K562 (cell line): ENCODE measurements at regions not wholly inside any gene's neighbourhood (a gene's known extent, or its start where the extent isn't known, plus 50 kb on each side); places are given as distances from the start of the nearest gene placed in this dataset.

Experiments
- ARID1B ChIP-seq: fragments of 450-650 bp; IDR thresholded peaks from 2 replicates; pipeline ENCODE4 v1.6.1; 2016; ENCODE audit warnings: antibody characterized with exemption, mild to moderate bottlenecking, inconsistent platforms
- ATF7 ChIP-seq: fragments of 450-650 bp; IDR thresholded peaks from 2 replicates; pipeline ENCODE4 v1.7.1; 2014; ENCODE audit warnings: mild to moderate bottlenecking, moderate library complexity
- BRCA1 ChIP-seq, 2 experiments: fragments of 450-650 bp in 1 of 2; sonication (generic) in 1 of 2; formaldehyde crosslinking in 1 of 2; IDR thresholded peaks; 2 replicates each; pipeline versions ENCODE4 v1.5.0 to v1.6.1; 2017 to 2020; ENCODE audit warnings: mild to moderate bottlenecking in 1 of 2, missing genetic modification reagents in 1 of 2
- CEBPB ChIP-seq: fragments of 450-650 bp; IDR thresholded peaks from 2 replicates; pipeline ENCODE4 v1.6.1; 2016; ENCODE audit warnings: missing genetic modification characterization, missing compliant biosample characterization
- CREM ChIP-seq: IDR thresholded peaks from 2 replicates; pipeline ENCODE4 v1.6.1; 2014; ENCODE audit warnings: antibody characterized with exemption, low read depth
- HNRNPH1 ChIP-seq: fragments of 200-400 bp; formaldehyde crosslinking; optimal IDR thresholded peaks from 2 replicates; pipeline ENCODE3; 2017; ENCODE audit warnings: low read depth, mild to moderate bottlenecking, low read length, moderate library complexity
- MXI1 ChIP-seq: IDR thresholded peaks from 2 replicates; pipeline ENCODE4 v1.6.1; 2011; ENCODE audit warnings: low read depth, mild to moderate bottlenecking, improper control_type of control experiment, low read length
- NFE2 ChIP-seq: IDR thresholded peaks from 2 replicates; pipeline ENCODE4 v1.6.1; 2014; ENCODE audit warnings: antibody characterized with exemption, low read depth
- PYGO2 ChIP-seq: fragments of 450-650 bp; IDR thresholded peaks from 2 replicates; pipeline ENCODE4 v1.6.1; 2016; ENCODE audit warnings: mild to moderate bottlenecking, missing genetic modification characterization, moderate library complexity, missing compliant biosample characterization
- RAD21 ChIP-seq, 2 experiments: fragments of 250-450 bp in 1 of 2; fragments of 450-650 bp in 1 of 2; sonication (Bioruptor Pico) in 1 of 2; formaldehyde crosslinking in 1 of 2; IDR thresholded peaks in 1 of 2; conservative IDR thresholded peaks in 1 of 2; 2 replicates each; pipeline versions ENCODE4 v1.4.0 to v1.8.0; 2020 to 2022; ENCODE audit warnings: mild to moderate bottlenecking in 2 of 2, moderate library complexity in 1 of 2
- SPI1 ChIP-seq: IDR thresholded peaks from 2 replicates; pipeline ENCODE4 v1.6.1; 2011; ENCODE audit warnings: low read depth, low read length, control low read depth, borderline replicate concordance
- TAF9B ChIP-seq: fragments of 450-650 bp; IDR thresholded peaks from 2 replicates; pipeline ENCODE4 v1.6.1; 2018; ENCODE audit warnings: mild to moderate bottlenecking; ENCODE audit not compliant: partially characterized antibody
- ZEB2 ChIP-seq: fragments of 450-650 bp; IDR thresholded peaks from 2 replicates; pipeline ENCODE4 v1.6.1; 2016
- ZFPM2 ChIP-seq: fragments of 250-450 bp; sonication (Bioruptor Pico); IDR thresholded peaks from 2 replicates; pipeline ENCODE4 v1.5.1; 2022; ENCODE audit warnings: mild to moderate bottlenecking
- ZNF316 ChIP-seq: fragments of 450-650 bp; IDR thresholded peaks from 2 replicates; pipeline ENCODE4 v1.6.1; 2016
- TF ChIP-seq, protein P1 (sequence below): sonication (generic); formaldehyde crosslinking; IDR thresholded peaks from 2 replicates; pipeline ENCODE4 v1.8.0; 2023; ENCODE audit warnings: mild to moderate bottlenecking, missing genetic modification reagents
- TF ChIP-seq, protein P2 (sequence below), 2 experiments: IDR thresholded peaks in 1 of 2; conservative IDR thresholded peaks in 1 of 2; 2 replicates each; pipeline ENCODE4 v1.6.1; 2016; ENCODE audit warnings: low read depth in 2 of 2, mild to moderate bottlenecking in 1 of 2, missing compliant biosample characterization in 1 of 2, missing genetic modification characterization in 1 of 2, moderate library complexity in 1 of 2
- TF ChIP-seq, protein P3 (sequence below): IDR thresholded peaks from 2 replicates; pipeline ENCODE4 v1.6.1; 2014; ENCODE audit warnings: antibody characterized with exemption
- TF ChIP-seq, protein P4 (sequence below), 2 experiments: fragments of 450-650 bp in 1 of 2; sonication (generic) in 1 of 2; formaldehyde crosslinking in 1 of 2; IDR thresholded peaks in 1 of 2; conservative IDR thresholded peaks in 1 of 2; 2 replicates each; pipeline versions ENCODE4 v1.6.1 to v1.8.1; 2016 to 2023; ENCODE audit warnings: mild to moderate bottlenecking in 2 of 2, moderate library complexity in 2 of 2, inconsistent platforms in 1 of 2, missing genetic modification reagents in 1 of 2
- TF ChIP-seq, protein P5 (sequence below): sonication (generic); IDR thresholded peaks from 2 replicates; pipeline ENCODE4 v1.6.1; 2016

DNA sequence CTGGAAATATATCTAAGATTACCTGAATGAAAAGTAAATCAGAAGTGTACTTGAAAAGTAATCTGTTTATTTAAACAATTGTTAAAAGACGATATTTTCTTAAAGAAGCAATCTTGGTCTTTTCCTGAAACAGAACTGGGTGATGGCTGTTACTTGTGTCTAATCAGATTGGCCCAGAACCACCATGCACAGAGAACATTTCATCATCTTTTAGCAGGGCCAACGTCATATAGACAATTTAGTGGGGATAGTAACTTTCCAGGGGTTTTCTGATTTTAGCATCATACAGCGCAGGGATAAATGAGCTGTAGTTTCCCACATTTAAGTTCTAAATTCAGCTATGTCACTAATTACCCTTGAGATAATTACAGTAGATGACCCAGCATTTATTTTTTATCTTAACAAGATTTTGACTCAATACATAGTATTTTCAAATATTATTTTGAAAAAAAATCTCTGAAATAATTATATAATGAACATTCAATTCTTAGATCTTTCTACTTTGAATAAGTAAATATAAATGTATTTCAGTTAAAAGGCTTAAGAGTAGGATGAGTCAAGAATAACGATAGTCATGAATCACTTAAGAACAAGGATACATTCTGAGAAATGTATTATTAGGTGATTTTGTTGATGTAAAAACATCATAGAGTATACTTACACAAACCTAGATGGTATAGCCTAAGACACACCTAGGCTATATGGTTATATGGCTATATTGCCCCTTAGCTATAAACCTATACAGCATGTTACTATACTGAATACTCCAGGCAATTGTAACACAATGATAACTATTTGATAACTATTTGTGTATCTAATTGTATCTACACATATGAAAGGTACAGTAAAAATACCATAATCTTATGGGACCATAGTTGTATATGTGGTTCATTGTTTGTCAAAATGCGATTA, 103.8 kb upstream of the MME start (continued):
- no peak for TF ChIP-seq PYGO2 (tag)
- TF ChIP-seq, protein P1, sequence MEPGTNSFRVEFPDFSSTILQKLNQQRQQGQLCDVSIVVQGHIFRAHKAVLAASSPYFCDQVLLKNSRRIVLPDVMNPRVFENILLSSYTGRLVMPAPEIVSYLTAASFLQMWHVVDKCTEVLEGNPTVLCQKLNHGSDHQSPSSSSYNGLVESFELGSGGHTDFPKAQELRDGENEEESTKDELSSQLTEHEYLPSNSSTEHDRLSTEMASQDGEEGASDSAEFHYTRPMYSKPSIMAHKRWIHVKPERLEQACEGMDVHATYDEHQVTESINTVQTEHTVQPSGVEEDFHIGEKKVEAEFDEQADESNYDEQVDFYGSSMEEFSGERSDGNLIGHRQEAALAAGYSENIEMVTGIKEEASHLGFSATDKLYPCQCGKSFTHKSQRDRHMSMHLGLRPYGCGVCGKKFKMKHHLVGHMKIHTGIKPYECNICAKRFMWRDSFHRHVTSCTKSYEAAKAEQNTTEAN (CRISPR knock-in tag): no peak
- peak; percentile 60; the same call in 1 of the 2 replicates for TF ChIP-seq ATF7
- TF ChIP-seq CREM: peak; percentile 60
- TF ChIP-seq HNRNPH1: no peak
- peak; percentile 43; the same call in 1 of the 2 replicates for TF ChIP-seq NFE2
- TF ChIP-seq BRCA1 (IDR thresholded peaks at IDR 0.05): no peak
- TF ChIP-seq BRCA1 (CRISPR knock-in tag; IDR thresholded peaks at IDR 0.05): no peak
- TF ChIP-seq, protein P2, sequence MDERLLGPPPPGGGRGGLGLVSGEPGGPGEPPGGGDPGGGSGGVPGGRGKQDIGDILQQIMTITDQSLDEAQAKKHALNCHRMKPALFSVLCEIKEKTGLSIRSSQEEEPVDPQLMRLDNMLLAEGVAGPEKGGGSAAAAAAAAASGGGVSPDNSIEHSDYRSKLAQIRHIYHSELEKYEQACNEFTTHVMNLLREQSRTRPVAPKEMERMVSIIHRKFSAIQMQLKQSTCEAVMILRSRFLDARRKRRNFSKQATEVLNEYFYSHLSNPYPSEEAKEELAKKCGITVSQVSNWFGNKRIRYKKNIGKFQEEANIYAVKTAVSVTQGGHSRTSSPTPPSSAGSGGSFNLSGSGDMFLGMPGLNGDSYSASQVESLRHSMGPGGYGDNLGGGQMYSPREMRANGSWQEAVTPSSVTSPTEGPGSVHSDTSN (CRISPR knock-in tag; IDR thresholded peaks at IDR 0.05; ENCODE audit: low read depth): no peak
- TF ChIP-seq, protein P2 (tag; conservative IDR thresholded peaks at IDR 0.05; ENCODE audit: low read depth): no peak
- TF ChIP-seq ZNF316: peak; percentile 17; the same call in 1 of the 2 replicates
- peak; percentile 28; the same call in 1 of the 2 replicates for TF ChIP-seq CEBPB
- TF ChIP-seq RAD21 (CRISPR knock-in tag; conservative IDR thresholded peaks at IDR 0.05 in 1 of 2, IDR thresholded peaks at IDR 0.05 in 1 of 2): peak in 1 of 2 experiments; percentile 13; a peak in 1 of 4 replicates
- TF ChIP-seq, protein P3, sequence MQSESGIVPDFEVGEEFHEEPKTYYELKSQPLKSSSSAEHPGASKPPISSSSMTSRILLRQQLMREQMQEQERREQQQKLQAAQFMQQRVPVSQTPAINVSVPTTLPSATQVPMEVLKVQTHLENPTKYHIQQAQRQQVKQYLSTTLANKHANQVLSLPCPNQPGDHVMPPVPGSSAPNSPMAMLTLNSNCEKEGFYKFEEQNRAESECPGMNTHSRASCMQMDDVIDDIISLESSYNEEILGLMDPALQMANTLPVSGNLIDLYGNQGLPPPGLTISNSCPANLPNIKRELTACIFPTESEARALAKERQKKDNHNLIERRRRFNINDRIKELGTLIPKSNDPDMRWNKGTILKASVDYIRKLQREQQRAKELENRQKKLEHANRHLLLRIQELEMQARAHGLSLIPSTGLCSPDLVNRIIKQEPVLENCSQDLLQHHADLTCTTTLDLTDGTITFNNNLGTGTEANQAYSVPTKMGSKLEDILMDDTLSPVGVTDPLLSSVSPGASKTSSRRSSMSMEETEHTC: no peak
- TF ChIP-seq ARID1B: 0 out of 2 replicates have a peak, but pooled peaks have one; percentile 20
- TF ChIP-seq SPI1: no peak
- TF ChIP-seq, protein P4, sequence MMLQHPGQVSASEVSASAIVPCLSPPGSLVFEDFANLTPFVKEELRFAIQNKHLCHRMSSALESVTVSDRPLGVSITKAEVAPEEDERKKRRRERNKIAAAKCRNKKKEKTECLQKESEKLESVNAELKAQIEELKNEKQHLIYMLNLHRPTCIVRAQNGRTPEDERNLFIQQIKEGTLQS (IDR thresholded peaks at IDR 0.05): peak; percentile 85
- TF ChIP-seq, protein P4 (CRISPR knock-in tag; conservative IDR thresholded peaks at IDR 0.05): no peak
- no peak for TF ChIP-seq TAF9B
- no peak for TF ChIP-seq ZEB2
- no peak for TF ChIP-seq MXI1
- TF ChIP-seq ZFPM2: no peak
- TF ChIP-seq, protein P5, sequence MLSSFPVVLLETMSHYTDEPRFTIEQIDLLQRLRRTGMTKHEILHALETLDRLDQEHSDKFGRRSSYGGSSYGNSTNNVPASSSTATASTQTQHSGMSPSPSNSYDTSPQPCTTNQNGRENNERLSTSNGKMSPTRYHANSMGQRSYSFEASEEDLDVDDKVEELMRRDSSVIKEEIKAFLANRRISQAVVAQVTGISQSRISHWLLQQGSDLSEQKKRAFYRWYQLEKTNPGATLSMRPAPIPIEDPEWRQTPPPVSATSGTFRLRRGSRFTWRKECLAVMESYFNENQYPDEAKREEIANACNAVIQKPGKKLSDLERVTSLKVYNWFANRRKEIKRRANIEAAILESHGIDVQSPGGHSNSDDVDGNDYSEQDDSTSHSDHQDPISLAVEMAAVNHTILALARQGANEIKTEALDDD: no peak
